Fibroblast of skin of back (primary cell): ENCODE measurements at regions not wholly inside any gene's neighbourhood (a gene's known extent, or its start where the extent isn't known, plus 50 kb on each side); places are given as distances from the start of the nearest gene placed in this dataset.

Source experiments
- DNase-seq: peaks from one replicate; pipeline ENCODE4 v3.0.0-alpha.2; 2013

DNA sequence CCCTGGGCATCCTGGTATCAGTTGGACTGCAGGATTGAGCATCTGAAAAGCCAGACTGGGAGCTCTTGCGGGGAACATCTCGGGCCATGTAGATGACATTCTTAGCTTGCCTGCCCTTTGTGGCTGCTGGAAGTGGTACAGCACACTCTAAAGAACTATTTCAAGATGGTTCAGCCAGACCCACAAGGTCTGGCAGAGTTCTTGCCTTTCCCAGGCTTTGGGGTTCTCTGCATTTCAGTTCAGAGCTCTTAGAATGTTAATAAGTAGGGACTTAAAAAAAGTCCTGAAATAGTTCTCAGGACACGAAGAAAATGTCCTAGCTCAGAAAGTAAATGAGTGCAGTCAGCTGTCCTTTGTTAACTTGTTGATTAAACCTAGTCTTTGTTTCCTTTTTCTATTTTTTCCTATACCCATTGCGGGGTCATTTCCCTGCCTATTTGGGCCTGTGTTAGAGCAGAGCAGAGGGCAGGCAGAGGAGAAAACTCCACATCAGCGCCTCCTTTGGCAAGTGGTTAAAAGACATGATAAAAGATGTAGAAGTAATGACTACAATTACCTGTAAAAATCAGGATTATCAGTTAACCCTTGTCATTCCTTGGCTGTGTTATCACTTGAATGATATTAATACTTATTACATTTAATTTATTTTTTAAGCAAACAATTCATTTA lies 291.5 kb downstream of the ZSWIM6 start:
- no peak for DNase-seq

DNA sequence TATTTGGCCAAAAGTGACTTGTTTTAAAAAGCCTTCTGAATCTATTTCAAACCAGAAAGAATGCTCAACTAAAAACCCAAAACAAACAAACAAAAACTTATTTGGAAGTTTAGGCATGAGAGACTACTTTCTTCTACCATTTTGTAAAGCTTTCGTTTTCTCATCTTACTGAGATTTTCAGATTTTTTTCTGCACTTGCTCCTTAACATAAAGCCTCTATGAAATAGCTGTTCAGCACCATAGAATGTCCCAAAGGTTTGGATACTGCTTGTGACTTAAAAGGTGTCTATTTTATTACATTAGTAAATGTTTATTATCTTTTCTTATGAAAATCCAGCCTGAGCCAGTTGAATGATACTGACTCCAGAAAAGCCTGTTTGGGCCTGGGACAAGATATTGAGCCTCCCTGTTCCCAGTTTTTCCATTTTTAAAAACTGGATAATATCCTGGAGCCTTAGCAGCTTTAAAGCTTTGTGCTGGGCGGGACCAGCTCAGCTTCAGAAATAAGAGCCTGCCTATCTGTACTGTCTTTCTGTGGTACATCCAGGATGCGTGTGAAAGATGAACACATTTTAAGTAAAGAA lies 292.6 kb downstream of the ZSWIM6 start:
- no peak for DNase-seq

GRCh38 chr5:61625137-61625561 lies 293.1 kb downstream of the ZSWIM6 start:
- DNase-seq: no peak

DNA sequence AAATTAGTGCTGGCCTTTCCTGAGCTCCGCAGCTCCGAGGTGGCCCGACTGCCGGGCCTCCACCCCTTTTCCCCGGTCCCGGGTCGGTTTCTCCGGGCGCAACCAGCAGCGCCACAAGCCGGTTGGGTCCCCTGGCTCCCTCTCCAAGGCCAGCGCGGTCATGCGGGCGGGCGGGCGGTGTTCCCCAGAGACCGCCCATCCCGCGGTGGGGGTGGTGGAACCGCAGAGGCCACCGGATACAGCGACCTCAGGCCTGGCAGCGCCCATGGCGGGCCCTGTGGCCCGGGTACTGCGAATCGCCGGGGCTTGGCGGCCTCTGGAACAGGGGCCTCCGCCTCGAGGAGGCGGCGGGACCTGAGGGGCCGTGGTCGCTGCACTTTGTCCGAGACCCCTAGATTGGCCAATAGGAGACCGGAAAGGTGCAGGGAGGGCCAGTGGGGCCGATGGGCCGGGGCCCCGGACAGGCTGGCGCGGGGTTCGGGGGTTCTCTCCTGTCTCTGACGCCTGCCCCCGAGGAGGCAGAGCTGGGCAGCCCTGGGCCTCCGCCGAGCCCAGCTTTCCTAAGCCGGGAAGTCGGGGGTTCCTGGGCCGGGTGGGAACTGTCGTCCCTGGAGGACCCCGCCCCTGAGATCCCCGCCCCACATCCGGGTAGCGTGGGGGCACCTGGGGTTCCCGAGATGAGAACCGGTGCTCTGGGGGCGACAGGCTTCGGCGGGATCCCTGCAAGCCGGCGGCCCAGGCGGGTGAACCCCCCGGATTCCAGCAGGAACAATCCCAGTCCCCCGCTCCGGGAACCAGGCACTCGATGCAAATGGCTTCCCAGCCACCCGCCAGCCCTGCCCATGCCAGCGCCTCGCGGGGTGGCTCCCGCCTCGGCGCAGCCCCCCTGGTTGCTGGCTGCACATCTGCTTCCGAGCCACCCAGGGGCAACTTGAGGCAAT lies 293.9 kb downstream of the ZSWIM6 start:
- DNase-seq: peak; percentile 57

GRCh38 chr5:61626639-61627282 lies 294.7 kb downstream of the ZSWIM6 start:
- DNase-seq: no peak

- DNase-seq: no peak
Observed at GRCh38 chr5:61627531-61627930, 295.5 kb downstream of the ZSWIM6 start.

GRCh38 chr5:61630908-61631307 lies 298.9 kb downstream of the ZSWIM6 start:
- no peak for DNase-seq

DNA sequence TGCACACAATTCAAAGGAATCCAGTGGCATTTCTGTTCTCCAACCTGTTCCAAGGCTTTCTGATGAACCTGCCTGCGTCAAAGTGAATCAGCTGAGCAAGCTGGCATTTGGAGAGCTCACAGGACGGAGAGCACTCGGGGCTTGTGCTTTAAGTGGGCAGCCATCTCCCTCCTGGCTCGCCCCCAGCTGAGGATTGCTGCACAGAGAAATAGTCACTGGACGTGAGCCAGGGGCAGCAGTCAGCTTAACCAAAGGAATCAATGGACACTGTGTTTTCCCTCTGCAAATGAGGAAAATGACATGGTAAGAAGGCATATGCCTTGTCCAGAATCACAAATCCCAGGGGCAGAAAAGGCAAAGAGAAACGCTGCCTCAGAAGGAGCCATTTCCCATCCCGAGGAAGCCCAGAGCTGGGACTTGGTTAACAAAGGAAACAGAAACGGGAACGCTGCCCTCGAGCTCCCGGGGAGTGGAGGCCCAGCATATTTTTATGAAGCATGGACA lies 299.4 kb downstream of the ZSWIM6 start:
- no peak for DNase-seq

GRCh38 chr5:61632064-61632463 lies 300.0 kb downstream of the ZSWIM6 start:
- DNase-seq: no peak

GRCh38 chr5:61635271-61635670 lies 303.2 kb downstream of the ZSWIM6 start:
- DNase-seq: no peak

GRCh38 chr5:61637566-61637965 lies 305.5 kb downstream of the ZSWIM6 start:
- DNase-seq: no peak

- no peak for DNase-seq
Observed at GRCh38 chr5:61638476-61638875, 306.4 kb downstream of the ZSWIM6 start.

DNA sequence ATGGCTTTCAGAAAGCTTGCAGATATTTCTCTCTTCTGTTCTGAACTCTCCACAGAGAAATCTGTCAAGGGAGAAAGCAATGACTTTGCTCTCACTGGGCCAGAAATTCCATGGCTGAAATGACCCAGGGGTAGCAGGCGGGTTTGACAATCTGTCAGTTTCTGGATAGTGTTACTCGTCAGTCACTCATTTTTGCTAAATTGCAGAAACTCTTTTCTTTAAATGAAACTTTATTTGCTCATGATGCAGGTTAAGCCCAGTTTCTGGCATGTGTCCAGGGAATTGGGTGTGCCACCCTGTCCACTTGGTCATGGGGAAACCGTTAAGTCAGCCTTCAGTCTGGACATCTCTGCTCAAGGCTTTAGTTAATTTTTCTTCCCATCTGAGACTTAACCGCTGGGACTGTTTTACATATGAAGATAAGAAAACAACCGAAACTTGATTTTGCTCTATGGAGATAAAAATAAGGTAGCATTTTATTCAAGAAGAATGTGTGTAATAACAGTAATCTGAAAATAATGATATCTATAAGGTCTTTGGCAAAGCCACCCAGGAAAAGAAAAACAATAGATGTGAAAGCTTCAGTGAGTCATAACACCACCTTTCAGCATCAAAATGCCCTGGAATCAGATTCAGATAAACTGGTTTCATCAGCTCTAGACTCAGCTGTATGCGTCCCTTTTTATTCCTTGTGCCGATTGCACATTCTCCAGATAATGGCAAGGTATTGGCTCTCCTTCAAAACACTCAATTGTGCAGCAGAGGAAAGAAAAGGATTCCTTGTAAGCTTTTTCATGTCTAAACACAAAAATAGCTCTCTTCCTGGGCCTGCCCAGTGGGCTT lies 308.3 kb downstream of the ZSWIM6 start:
- no peak for DNase-seq

GRCh38 chr5:61641748-61642565 lies 309.9 kb downstream of the ZSWIM6 start:
- no peak for DNase-seq

GRCh38 chr5:61647672-61648071 lies 315.6 kb downstream of the ZSWIM6 start:
- DNase-seq: no peak

DNA sequence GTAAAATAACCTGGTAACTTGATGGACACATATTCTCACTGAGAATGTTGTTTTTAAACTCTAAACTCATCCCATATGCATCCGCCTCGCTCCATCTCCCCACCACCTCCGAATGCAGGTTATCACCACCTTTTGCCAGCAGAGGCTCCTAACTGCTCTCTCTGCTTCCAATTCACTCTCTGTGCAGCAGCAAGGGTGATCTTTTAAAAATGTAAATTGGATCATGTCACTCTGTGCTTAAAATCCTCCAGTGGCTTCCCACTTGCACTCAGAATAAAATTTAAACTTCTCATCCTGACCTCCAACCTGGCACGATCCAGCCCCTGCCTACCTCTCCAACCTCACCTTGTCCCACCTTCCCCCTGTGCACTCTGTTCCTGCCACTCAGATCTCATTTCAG lies 317.2 kb downstream of the ZSWIM6 start:
- DNase-seq: no peak

DNA sequence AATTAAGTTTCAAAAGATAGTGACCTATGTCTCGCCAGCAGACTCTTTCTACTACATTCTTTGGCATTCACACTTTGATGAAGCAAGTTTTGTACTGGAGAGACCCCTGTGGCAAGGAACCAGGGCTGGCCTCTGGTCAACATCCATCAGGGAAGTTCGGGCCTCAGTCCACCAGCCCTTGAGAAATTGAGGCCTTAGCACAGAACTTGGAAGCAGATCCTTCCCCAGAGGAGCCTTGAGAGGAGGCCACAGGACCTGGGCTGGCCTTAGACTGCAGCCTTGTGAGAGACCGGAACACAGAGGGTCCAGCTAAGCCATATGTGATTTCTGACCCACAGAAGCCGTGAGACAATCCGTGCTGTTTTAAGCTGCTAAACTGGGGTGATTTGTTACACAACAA lies 317.9 kb downstream of the ZSWIM6 start:
- no peak for DNase-seq

DNA sequence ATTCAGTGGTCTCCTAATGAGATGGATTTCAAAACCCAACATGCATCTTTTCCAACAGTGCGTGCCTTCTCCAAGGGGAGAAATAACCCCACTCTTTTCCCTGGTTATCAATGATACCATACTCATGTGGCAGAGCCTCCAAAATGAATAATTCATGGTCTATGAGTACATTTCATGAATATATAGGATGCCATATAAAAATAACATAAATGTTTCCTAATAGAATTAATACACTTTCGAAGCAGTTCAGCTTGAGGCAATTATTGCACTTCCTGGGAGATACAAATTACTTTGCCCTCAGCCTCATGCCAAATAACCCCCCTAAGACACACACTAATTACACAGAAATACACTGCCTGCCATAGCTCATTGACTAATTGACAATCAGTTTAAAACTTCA lies 318.6 kb downstream of the ZSWIM6 start:
- DNase-seq: no peak

DNA sequence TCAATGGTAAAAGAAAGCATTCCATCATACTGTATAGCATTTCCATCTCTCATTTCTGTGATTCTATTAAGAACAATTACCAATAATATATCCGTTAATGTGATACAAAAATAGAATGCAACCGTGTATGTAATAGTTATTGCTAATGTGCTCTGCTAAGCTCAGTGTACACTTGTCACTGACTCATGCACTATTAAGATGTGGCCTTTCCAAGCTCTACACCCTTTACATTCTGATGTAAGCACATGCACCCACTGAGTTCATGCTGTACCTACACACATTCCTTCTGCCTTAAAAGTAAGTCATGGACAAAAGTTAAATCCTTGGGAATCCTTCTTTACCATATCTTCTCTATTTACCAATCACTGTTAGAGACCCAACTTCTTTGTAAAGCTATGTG lies 319.1 kb downstream of the ZSWIM6 start:
- DNase-seq: no peak

DNA sequence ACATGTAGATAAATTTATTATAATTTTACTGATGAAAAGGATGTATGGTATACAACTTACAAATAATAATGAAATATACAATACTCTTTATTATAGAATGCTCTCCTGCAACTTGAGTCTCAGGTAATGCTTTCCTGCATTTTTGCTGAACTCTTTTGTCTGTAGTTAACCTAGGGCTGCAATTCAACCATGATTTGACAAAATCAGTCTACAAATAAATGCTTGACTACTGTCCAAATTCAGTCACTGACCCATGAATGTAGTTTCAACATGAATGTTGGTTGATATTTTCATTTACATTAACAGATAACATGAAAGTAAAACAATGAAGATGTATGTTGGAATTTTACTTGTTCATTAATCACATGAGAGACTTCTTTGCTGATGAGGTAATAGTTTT lies 320.9 kb downstream of the ZSWIM6 start:
- DNase-seq: peak; percentile 44
